ENCODE measurements at regions not wholly inside any gene's neighbourhood (a gene's known extent, or its start where the extent isn't known, plus 50 kb on each side); places are given as distances from the start of the nearest gene placed in this dataset.
"Not testable (repeated sequence)": the region's sequence is repeated elsewhere in the genome, so short reads cannot be mapped to it uniquely, and the experiment has no call there.

- no peak overlapping the region for H3K4me3 ChIP-seq (ENCODE audit: low read length)
- no peak for DNase-seq (ENCODE audit: low read depth, low spot score)
Observed at GRCh38 chr22:47355776-47356510, 593.5 kb downstream of the TBC1D22A start.

GRCh38 chr22:47355388-47355725 is 592.9 kb downstream of the TBC1D22A start:
- DNase-seq (ENCODE audit: low read depth, low spot score) = no peak
- no peak overlapping the region for H3K4me3 ChIP-seq (ENCODE audit: low read length)

GRCh38 chr22:47354668-47355387 is 592.4 kb downstream of the TBC1D22A start:
- H3K4me3 ChIP-seq (ENCODE audit: low read length) = no peak overlapping the region
- DNase-seq (ENCODE audit: low read depth, low spot score) = no peak

- H3K4me3 ChIP-seq (ENCODE audit: low read length) = no peak overlapping the region
- DNase-seq (ENCODE audit: low read depth, low spot score) = no peak
Observed at GRCh38 chr22:47352920-47353700, 590.7 kb downstream of the TBC1D22A start.

GRCh38 chr22:47351836-47352579 is 589.6 kb downstream of the TBC1D22A start:
- no peak overlapping the region for H3K4me3 ChIP-seq (ENCODE audit: low read length)
- DNase-seq (ENCODE audit: low read depth, low spot score) = no peak

- DNase-seq (ENCODE audit: low read depth, low spot score); H3K4me3 ChIP-seq (ENCODE audit: low read length): not testable (repeated sequence)
Observed at GRCh38 chr22:47346287-47346686, 583.8 kb downstream of the TBC1D22A start.

GRCh38 chr22:47345025-47345424 is 582.6 kb downstream of the TBC1D22A start:
- H3K4me3 ChIP-seq (ENCODE audit: low read length) = no peak overlapping the region
- no peak for DNase-seq (ENCODE audit: low read depth, low spot score)

GRCh38 chr22:47344414-47344813 is 582.0 kb downstream of the TBC1D22A start:
- DNase-seq (ENCODE audit: low read depth, low spot score) = no peak
- H3K4me3 ChIP-seq (ENCODE audit: low read length) = no peak overlapping the region

- DNase-seq (ENCODE audit: low read depth, low spot score) = no peak
- H3K4me3 ChIP-seq (ENCODE audit: low read length) = no peak overlapping the region
Observed at GRCh38 chr22:47343611-47344010, 581.2 kb downstream of the TBC1D22A start.

GRCh38 chr22:47342446-47342845 is 580.0 kb downstream of the TBC1D22A start:
- DNase-seq (ENCODE audit: low read depth, low spot score) = no peak
- no peak overlapping the region for H3K4me3 ChIP-seq (ENCODE audit: low read length)

- H3K4me3 ChIP-seq (ENCODE audit: low read length) = no peak overlapping the region
- DNase-seq (ENCODE audit: low read depth, low spot score) = no peak
Observed at GRCh38 chr22:47341464-47341863, 579.0 kb downstream of the TBC1D22A start.

GRCh38 chr22:47340851-47341436 is 578.5 kb downstream of the TBC1D22A start:
- DNase-seq (ENCODE audit: low read depth, low spot score) = no peak
- no peak overlapping the region for H3K4me3 ChIP-seq (ENCODE audit: low read length)

- no peak overlapping the region for H3K4me3 ChIP-seq (ENCODE audit: low read length)
Observed at GRCh38 chr22:47337161-47337621, 574.7 kb downstream of the TBC1D22A start.

GRCh38 chr22:47335958-47336357 is 573.5 kb downstream of the TBC1D22A start:
- DNase-seq (ENCODE audit: low read depth, low spot score) = no peak
- H3K4me3 ChIP-seq (ENCODE audit: low read length) = no peak overlapping the region

More at GRCh38 chr22:47337161-47337621, 574.7 kb downstream of the TBC1D22A start:
- no peak for DNase-seq (ENCODE audit: low read depth, low spot score)

- no peak for DNase-seq (ENCODE audit: low read depth, low spot score)
Observed at GRCh38 chr22:47335460-47335859, 573.0 kb downstream of the TBC1D22A start.

GRCh38 chr22:47334601-47335000 is 572.2 kb downstream of the TBC1D22A start:
- no peak for DNase-seq (ENCODE audit: low read depth, low spot score)
- no peak overlapping the region for H3K4me3 ChIP-seq (ENCODE audit: low read length)

More at GRCh38 chr22:47335460-47335859, 573.0 kb downstream of the TBC1D22A start:
- no peak overlapping the region for H3K4me3 ChIP-seq (ENCODE audit: low read length)

GRCh38 chr22:47333625-47334024 is 571.2 kb downstream of the TBC1D22A start:
- no peak overlapping the region for H3K4me3 ChIP-seq (ENCODE audit: low read length)
- DNase-seq (ENCODE audit: low read depth, low spot score) = no peak

GRCh38 chr22:47332246-47332980 is 570.0 kb downstream of the TBC1D22A start:
- no peak for DNase-seq (ENCODE audit: low read depth, low spot score)
- no peak overlapping the region for H3K4me3 ChIP-seq (ENCODE audit: low read length)

All from Jurkat, Clone E6-1 (cell line).